Activated naive CD4-positive, alpha-beta T cell treated with Interleukin-2 at 50 U/mL for 16 hours (primary cell): ENCODE measurements at regions not wholly inside any gene's neighbourhood (a gene's known extent, or its start where the extent isn't known, plus 50 kb on each side); places are given as distances from the start of the nearest gene placed in this dataset.

Experiments
- DNase-seq: peaks from one replicate; pipeline ENCODE4 v3.0.0-alpha.2; 2020

DNA sequence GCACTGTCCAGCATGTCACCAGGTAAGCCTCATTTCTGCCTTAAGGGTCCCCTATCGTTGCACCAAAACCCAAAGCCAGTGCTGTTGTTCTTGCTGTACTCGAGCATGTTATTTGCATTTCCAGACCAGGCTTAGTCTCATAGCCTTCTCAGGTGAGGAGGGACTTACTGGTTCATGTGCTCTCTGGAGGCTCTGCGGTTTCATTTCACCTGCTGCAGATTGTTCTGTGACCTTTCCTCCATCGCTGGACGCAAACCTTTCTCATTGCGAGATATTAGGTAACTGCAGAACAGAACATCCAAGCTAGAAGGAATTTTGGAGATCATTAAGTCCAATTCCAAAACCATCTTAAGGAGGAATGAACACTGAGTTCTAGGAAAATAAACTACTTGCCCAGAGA lies 187.3 kb upstream of the BCL6 start:
- DNase-seq: no peak

DNA sequence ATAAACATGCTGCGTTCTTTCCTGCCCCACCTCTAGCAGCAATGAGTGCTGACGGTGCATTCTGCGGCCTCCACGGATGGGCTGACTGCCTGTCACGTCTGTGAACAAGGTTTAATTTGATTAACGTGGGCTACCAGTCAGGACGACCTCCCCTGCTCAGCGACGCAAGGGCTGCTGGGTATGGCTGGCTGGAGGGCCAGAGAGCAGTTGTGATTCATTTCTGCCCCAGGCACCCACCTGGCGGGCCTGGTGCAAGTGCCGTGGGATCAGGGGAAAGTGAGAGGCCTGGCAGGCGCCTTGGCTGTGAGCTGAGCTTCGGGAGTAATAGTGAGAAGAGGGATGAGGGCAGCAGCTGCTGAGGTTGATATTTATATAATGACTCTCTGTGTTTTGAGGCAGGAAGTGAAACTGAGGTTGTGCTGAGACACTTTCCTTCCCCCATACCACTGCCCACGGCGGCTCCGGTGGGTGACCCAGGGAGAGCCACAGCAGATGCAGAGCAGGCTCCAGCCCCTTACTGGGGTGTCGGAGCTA lies 190.4 kb upstream of the BCL6 start:
- peak; percentile 55 for DNase-seq

- no peak for DNase-seq
These were observed 191.4 kb upstream of the BCL6 start for GRCh38 chr3:187936676-187937075.

DNA sequence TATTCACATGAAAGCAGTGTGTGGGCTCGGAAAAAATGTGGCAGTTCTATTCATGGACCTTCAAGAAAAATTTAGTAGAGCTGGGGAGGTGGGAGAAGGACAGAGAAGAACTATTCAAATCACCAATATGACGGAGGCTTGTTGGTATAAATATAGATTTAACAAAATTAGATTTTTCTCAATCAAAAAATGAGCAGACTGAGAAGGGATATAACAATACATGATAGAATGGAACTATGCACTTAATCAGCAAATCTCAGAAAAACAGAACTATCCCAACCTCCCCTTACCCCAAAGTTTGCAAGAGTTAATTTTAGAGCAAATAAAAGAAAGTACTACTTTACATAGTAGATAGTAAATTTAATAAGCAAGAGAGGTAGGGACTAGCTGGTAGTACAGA lies 194.6 kb upstream of the BCL6 start:
- no peak for DNase-seq

GRCh38 chr3:187941135-187941847 lies 196.0 kb upstream of the BCL6 start:
- no peak for DNase-seq

DNA sequence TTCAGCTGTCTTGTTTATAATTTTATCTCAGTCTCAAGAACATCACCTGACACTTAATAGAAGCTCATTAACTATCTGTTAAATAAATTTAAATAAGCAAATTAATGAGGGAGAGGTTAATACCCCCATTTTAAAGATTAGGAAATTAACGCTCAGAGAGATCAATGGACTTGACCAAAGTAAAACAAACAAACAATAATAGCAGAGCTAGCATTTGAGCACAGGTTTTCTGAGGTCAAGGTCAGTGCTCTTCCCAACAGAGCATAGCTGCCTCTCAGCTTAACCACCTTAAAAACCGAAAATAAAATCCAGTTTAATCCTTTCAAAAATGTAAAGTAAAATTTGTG lies 196.6 kb upstream of the BCL6 start:
- no peak for DNase-seq

GRCh38 chr3:187942658-187943241 lies 197.5 kb upstream of the BCL6 start:
- DNase-seq: no peak

DNA sequence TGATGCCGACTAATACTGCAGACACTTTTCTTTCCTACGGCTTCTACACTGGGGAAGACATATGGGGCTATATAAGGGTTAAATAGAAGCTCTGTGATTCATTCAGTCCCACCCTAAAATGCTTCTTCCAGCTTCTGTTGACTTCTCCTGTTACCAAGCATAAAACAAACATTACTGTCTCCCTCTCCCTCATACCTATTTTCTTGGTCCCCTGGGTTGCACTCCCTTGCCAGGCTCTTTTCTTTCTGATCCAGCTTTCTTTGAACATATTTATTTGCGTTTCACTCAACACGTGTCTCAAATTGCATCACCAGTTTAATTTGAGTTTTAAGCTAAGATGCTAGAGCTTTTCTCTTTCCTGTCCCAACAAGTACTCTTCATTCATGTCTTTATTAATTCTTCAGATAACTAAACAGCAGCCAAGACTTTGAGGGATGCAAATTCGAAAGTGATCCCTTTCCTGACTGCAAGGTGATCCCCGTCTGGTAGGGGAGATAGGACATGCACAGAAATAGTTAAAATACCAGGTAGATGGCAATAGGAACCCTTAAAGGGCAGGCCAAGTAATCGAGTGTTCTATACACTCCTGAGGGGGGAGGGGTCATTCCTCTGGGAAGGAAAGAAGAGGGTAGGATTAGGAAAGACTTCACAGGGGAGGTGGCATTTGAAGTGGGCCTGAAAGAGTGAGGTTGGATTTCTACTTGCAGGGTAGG lies 198.6 kb upstream of the BCL6 start:
- no peak for DNase-seq

GRCh38 chr3:187944390-187945179 lies 199.3 kb upstream of the BCL6 start:
- no peak for DNase-seq

DNA sequence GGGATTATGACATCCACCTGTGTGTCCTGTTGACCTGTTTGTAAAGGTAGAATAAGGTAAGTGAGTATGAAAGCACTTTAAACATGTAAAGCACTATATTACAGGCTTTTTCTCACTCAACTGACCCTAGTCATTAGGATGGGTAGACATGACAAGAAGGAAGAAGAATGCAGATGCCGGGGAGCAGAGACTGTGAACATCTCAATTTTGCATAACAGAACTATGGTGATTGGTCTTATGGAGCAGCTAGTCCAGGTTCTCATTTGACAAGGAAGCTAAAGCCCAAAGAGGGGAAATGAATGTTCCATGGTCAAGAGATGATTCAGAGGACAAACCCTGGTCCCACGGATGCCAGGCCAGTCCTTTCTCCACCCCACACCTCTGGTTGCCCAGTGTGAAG lies 200.1 kb upstream of the BCL6 start:
- DNase-seq: no peak

- no peak for DNase-seq
These were observed 201.0 kb upstream of the BCL6 start for GRCh38 chr3:187946163-187946691.

DNA sequence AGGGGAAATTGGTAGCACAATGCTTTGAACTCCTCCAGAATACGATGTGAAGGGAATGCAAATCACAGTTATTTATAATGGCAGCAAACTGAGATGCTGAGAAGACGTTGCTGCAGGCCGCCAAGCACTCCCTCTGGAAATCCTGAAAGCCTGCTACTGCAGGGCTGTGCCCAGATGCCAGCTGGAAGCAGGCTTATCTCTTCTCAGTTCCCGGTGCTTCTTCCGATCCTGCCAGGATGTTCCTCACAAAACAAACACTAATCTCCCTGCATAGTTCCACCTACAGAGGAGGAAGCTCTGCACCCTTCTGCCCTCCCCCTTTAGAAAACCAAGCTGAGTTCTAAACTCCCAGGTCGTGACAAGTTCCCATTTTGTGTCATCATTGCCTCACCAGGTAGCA lies 201.7 kb upstream of the BCL6 start:
- no peak for DNase-seq

GRCh38 chr3:187947927-187948682 lies 202.8 kb upstream of the BCL6 start:
- no peak for DNase-seq

DNA sequence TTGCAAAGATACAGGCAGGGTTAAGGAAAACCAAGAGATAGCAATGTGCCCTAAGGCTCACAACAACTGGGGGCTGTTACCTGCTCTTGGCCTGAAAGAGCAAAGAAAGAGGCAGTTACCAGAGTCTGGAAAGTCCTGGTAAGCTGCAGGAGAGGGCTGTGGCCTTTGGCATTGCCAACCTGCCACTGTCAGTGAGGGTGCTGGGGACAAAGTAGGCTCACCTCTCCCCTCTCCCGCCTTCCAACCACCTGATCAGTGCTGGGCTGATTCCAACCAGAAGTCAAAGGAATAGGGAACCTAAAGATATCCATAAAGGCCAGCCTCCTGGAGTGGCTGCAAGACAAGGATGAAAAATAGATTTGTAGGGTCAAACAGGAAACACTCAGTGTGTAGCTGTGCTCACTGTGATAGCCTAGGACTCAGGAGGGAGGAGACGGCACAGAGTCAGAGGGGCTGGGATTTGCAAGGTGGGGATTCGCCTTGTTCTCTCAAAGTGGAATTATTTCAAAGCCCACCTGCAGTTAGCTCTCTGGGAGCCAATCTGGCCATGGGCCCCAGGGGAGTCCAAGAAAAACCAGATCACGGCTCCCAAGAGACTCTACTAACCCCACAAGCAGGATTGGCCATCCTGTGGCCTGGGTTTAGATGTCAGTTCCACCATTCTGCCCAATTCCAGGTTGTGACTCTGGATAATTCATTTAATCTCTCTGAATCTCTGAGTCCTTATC lies 204.0 kb upstream of the BCL6 start:
- no peak for DNase-seq

- DNase-seq: no peak
These were observed 203.3 kb upstream of the LPP start for GRCh38 chr3:187950671-187951070.

GRCh38 chr3:187951452-187952190 lies 202.3 kb upstream of the LPP start:
- DNase-seq: no peak

DNA sequence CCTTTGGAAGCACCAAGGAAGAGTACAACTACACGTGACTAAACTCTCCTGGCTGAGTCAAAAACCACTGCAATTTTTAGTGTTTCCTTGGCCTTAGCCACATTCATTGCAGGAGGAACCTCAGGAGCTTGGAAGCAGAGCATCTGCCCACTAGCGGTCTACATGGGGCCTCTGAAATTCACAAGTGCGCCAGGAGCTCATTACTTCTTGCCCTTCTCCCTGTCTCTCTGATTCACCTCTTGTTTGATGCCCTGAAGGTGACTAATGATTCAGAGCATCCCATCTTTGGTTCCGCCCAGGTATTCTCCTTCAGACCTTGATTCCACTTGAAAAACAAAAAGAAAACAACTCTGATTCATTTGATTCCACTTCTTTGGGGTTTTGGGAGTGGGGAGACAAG lies 201.1 kb upstream of the LPP start:
- DNase-seq: no peak

DNA sequence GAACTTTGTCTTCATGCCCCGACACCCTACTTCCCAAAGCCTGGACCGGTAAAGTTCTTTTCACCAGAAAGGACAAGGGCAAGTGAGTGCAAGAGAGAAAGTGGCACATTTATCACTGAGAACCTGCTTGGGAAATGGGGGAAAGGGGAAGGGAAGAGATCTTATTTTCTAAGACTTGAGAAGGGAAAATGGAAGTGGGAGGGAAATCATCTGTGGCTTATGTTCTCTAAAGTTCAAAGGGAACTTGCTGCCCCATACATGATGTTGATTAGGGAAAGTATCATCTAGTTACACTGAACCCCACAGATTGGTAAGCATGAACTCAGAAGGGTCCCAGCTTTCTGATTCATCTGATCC lies 199.5 kb upstream of the LPP start:
- no peak for DNase-seq

DNA sequence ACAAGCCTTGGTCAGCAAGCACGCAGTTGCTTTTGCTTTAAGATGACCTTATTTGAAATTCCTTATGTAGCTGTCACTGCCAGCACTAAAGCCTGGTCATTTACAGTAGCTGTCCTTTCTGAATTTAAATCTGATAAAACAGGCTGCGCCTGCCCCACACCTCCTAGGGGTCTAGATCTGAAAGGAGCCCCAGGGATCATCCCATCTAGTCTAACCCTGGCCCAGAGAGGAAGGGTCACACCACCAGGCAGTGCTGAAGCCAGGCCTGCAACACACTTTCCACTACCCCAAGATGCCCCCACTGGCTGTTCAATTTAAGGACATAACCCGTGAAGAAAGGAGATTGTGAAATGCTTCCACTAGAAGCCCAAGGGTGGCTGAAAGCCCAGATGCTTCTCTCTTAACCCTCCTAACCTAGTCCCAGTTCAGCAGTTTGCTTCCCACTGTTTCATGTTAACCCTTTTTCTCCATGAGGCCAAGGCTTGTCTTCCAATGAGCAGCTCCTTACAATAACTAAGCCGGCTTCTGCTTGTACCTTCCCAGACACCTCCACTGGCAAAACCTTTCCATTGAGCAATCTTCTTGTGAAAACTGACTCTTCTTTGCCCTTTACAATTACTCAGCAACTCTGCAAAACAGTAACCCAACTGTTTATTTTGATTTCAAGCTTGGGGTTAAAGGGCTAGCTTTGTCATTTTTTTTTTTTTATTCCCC lies 198.9 kb upstream of the LPP start:
- no peak for DNase-seq

DNA sequence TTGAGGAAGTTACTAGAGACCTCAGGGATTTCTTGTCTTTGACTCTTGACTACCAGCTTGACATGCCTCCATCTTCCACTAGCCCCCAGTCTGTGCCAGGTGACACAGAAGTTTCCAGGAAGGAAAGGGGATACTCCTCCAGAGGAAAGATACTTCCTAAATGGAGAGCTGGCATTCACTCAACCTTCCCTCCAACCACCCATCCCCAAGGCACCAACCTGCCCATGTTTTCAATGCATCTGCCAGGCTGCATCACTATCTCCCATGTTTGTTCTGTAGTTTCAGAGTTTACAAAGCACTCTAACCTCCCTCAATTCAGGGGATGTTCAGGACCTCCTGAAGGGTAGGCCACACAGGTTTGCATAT lies 198.4 kb upstream of the LPP start:
- DNase-seq: no peak
